Activated naive CD8-positive, alpha-beta T cell (primary cell): ENCODE measurements at regions not wholly inside any gene's neighbourhood (a gene's known extent, or its start where the extent isn't known, plus 50 kb on each side); places are given as distances from the start of the nearest gene placed in this dataset.
"Not testable (repeated sequence)": the region's sequence is repeated elsewhere in the genome, so short reads cannot be mapped to it uniquely, and the experiment has no call there.

Experiments
- H3K27ac Mint-ChIP-seq: one replicate; pipeline ENCODE4 v1.8.0; 2021; ENCODE audit warnings: mixed read lengths
- H3K27me3 Mint-ChIP-seq: one replicate; pipeline ENCODE4 v1.8.0; 2021; ENCODE audit warnings: mixed read lengths
- H3K36me3 Mint-ChIP-seq: one replicate; pipeline ENCODE4 v1.8.0; 2021; ENCODE audit warnings: mixed read lengths
- H3K4me1 Mint-ChIP-seq: one replicate; pipeline ENCODE4 v1.8.0; 2021; ENCODE audit warnings: low read depth, mixed read lengths
- H3K4me3 Mint-ChIP-seq: one replicate; pipeline ENCODE4 v1.8.0; 2021; ENCODE audit warnings: mild to moderate bottlenecking, mixed read lengths
- H3K9me3 Mint-ChIP-seq: one replicate; pipeline ENCODE4 v1.8.0; 2021; ENCODE audit warnings: low read depth, mixed read lengths

- no peaks in the 10 kb centered on the region for H3K36me3 Mint-ChIP-seq
- peaks cover 27% of the 10 kb centered on the region for H3K4me1 Mint-ChIP-seq
- H3K4me3 Mint-ChIP-seq = no peak overlapping the region
- H3K27ac Mint-ChIP-seq = no peak overlapping the region
- no peaks in the 10 kb centered on the region for H3K9me3 Mint-ChIP-seq
- H3K27me3 Mint-ChIP-seq = no peaks in the 10 kb centered on the region
Measured at GRCh38 chr5:40429258-40430100, 250.2 kb upstream of the PTGER4 start.

- H3K36me3 Mint-ChIP-seq = no peaks in the 10 kb centered on the region
- no peaks in the 10 kb centered on the region for H3K27me3 Mint-ChIP-seq
- peaks cover 24% of the 10 kb centered on the region for H3K4me1 Mint-ChIP-seq
- H3K27ac Mint-ChIP-seq = no peak overlapping the region
- no peak overlapping the region for H3K4me3 Mint-ChIP-seq
- H3K9me3 Mint-ChIP-seq = no peaks in the 10 kb centered on the region
Measured at GRCh38 chr5:40428815-40429214, 250.9 kb upstream of the PTGER4 start.

- Mint-ChIP-seq H3K27ac (no peak overlapping the region), H3K4me1 (peaks cover 20% of the 10 kb centered on the region), H3K4me3 (no peak overlapping the region), H3K36me3 (no peaks in the 10 kb centered on the region), H3K9me3 (no peaks in the 10 kb centered on the region), H3K27me3 (no peaks in the 10 kb centered on the region)
Measured at GRCh38 chr5:40428126-40428525, 251.6 kb upstream of the PTGER4 start.

GRCh38 chr5:40417046-40417810 lies 262.5 kb upstream of the PTGER4 start:
- H3K4me3 Mint-ChIP-seq, H3K27me3 Mint-ChIP-seq, H3K9me3 Mint-ChIP-seq, H3K4me1 Mint-ChIP-seq, H3K36me3 Mint-ChIP-seq, H3K27ac Mint-ChIP-seq: not testable (repeated sequence)

DNA sequence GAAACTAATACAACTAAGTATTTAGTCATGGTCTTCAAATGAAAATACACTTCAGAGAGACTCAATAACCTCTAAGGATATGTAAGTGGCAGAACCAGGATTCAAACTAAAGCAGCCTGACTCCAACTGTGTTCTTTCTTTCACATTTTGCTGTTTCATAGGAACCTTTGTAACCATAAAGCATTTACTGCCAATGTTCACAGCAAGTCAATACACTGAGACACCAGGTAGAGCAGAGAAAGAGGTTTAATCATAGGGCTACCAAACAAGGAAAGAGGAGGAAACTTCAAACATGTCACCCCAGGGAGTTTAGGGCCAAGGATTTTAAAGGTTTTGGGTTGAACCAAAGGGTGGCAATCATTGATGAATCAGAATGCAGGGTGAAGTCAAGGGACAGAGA lies 263.1 kb upstream of the PTGER4 start:
- Mint-ChIP-seq H3K36me3 (peaks cover 3% of the 10 kb centered on the region), H3K4me3 (no peak overlapping the region), H3K27ac (no peak overlapping the region), H3K27me3 (no peaks in the 10 kb centered on the region), H3K9me3 (peaks cover 6% of the 10 kb centered on the region), H3K4me1 (peaks cover 12% of the 10 kb centered on the region)

DNA sequence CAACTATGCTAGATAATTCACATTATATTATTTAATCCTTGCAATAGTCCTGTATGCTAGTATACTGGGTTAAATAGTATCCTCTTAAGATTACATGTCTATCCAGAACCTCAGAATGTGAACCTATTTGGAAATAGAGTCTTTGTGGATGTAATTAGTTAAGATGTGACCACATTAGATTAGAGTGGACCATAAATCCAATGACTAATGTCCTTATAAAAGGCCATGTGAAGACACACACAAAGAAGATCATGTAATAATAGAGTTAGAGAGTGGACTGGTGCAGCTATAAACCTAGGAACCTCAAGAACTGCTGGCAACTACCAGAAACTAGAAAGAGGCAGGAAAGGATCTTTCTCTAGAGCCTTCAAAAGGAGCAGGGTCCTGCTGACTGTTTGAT lies 263.6 kb upstream of the PTGER4 start:
- Mint-ChIP-seq H3K27ac (no peak overlapping the region), H3K36me3 (peaks cover 3% of the 10 kb centered on the region), H3K27me3 (no peaks in the 10 kb centered on the region), H3K4me3 (no peak overlapping the region), H3K9me3 (peaks cover 10% of the 10 kb centered on the region), H3K4me1 (peaks cover 16% of the 10 kb centered on the region)

GRCh38 chr5:40414922-40415321 lies 264.8 kb upstream of the PTGER4 start:
- Mint-ChIP-seq H3K36me3 (peaks cover 3% of the 10 kb centered on the region), H3K9me3 (peaks cover 10% of the 10 kb centered on the region), H3K27me3 (no peaks in the 10 kb centered on the region), H3K27ac (no peak overlapping the region), H3K4me3 (no peak overlapping the region), H3K4me1 (peaks cover 28% of the 10 kb centered on the region)

- H3K4me1 Mint-ChIP-seq = peaks cover 39% of the 10 kb centered on the region
- peaks cover 10% of the 10 kb centered on the region for H3K9me3 Mint-ChIP-seq
- peaks cover 3% of the 10 kb centered on the region for H3K36me3 Mint-ChIP-seq
- H3K4me3 Mint-ChIP-seq = no peak overlapping the region
- no peak overlapping the region for H3K27ac Mint-ChIP-seq
- no peaks in the 10 kb centered on the region for H3K27me3 Mint-ChIP-seq
Measured at GRCh38 chr5:40413743-40414142, 266.0 kb upstream of the PTGER4 start.

DNA sequence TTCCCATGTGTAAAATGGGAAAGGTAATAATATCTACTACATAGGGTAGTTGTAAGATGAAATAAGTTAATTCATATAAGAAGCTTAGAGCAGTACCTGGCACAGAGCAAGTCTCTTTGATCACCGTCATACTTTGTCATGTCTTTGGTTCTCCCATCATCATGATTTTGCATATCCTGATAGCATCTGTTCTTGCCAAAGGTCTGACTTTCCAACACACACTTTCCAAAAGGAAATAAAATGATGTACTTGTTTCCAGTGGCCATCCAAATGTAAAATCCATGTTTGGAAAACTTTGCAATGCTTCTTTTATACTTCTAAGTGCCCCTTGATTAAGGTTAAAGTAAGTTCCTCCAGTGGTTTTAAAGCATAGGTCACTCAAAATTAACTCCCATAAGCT lies 266.9 kb upstream of the PTGER4 start:
- H3K4me1 Mint-ChIP-seq = peaks cover 47% of the 10 kb centered on the region
- H3K9me3 Mint-ChIP-seq = peaks cover 10% of the 10 kb centered on the region
- no peaks in the 10 kb centered on the region for H3K27me3 Mint-ChIP-seq
- H3K36me3 Mint-ChIP-seq = no peaks in the 10 kb centered on the region
- no peak overlapping the region for H3K4me3 Mint-ChIP-seq
- peak overlapping the region; percentile 64 for H3K27ac Mint-ChIP-seq

DNA sequence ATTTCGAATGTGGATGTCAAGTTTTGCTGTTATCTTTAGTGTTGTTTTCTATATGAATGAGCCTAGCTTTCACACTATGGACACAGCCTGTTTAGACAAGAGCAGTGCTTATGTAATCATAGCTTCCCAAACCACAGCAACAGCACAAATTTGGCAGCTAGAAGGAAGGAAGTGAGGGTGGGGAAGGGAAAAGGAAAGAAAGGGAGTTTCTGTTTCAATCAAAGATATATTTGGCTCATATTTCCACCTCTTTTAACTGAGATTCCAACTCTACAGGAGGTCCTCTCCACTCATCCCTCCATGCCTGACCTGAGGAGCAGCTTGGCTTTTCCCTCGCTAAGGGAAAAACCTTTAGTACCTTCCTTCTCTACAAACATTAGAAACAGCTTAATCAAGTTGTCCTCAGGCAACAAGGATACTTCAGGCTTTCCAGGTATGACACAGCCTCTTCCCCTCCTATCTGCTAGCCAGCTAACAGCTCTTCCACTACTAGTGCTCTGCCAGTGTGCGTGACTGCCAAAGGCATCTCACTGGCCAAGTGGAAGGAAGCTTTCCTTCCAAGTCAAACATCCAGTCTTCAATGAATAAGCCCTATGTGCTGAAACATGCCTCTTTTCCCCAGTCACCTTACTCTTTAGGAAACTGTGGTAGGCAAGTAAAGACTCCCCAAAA lies 268.6 kb upstream of the PTGER4 start:
- Mint-ChIP-seq H3K36me3 (peaks cover 3% of the 10 kb centered on the region), H3K27me3 (no peaks in the 10 kb centered on the region), H3K4me3 (peak overlapping the region; percentile 76), H3K9me3 (peaks cover 7% of the 10 kb centered on the region), H3K4me1 (peaks cover 63% of the 10 kb centered on the region), H3K27ac (peak overlapping the region; percentile 94)

GRCh38 chr5:40410231-40410861 lies 269.4 kb upstream of the PTGER4 start:
- Mint-ChIP-seq H3K9me3 (peaks cover 7% of the 10 kb centered on the region), H3K36me3 (peaks cover 3% of the 10 kb centered on the region), H3K27ac (peak overlapping the region; percentile 94), H3K4me1 (peaks cover 71% of the 10 kb centered on the region), H3K27me3 (no peaks in the 10 kb centered on the region), H3K4me3 (peak overlapping the region; percentile 76)

DNA sequence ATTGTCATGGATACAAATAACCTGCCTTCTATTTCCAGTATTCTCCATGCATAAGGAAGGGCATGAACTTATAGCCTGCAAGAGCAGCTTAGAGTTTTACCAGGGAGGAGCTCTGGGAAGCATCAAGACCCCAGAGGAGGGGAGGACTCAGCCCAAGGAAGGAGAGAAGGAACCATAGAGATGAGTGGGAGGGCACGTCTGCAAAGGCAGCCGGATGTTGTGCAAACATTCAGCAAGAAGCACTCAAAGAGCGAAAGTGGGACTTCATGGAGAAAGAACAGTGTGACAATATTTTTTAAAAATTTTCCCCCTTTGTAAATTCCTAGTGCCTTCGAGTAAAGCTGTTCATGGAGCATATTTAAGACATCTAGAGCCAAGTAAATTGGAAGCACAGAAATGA lies 270.1 kb upstream of the PTGER4 start:
- Mint-ChIP-seq H3K9me3 (peaks cover 9% of the 10 kb centered on the region), H3K36me3 (peaks cover 6% of the 10 kb centered on the region), H3K4me1 (peaks cover 78% of the 10 kb centered on the region), H3K4me3 (peak overlapping the region; percentile 76), H3K27ac (peak overlapping the region; percentile 94), H3K27me3 (no peaks in the 10 kb centered on the region)

DNA sequence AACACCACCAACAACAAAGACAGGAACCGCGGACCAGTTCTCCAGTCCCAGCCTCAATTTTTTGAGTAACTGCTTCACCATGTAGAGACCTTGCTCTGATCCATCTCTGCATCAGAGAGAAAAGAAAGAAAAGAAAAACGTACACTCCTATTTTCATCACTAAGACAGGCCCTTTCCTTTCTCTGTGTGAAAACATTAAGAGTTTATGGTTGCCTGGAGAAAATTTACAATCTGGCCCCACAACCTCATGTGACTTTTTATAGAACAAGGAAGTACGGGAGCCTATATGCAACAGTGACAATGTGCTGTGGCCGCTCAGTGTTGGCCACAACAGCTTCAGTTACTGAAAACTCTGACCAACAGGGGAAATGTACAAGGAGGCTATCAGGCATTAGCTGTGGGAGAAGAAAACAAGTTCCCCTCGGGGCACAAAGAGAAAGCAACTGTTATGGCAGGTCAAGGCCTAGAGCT lies 272.9 kb upstream of the PTGER4 start:
- peaks cover 10% of the 10 kb centered on the region for H3K36me3 Mint-ChIP-seq
- H3K9me3 Mint-ChIP-seq = peaks cover 14% of the 10 kb centered on the region
- H3K4me3 Mint-ChIP-seq = peak overlapping the region; percentile 69
- peaks cover 92% of the 10 kb centered on the region for H3K4me1 Mint-ChIP-seq
- H3K27me3 Mint-ChIP-seq = no peaks in the 10 kb centered on the region
- H3K27ac Mint-ChIP-seq = peak overlapping the region; percentile 99

- H3K27me3 Mint-ChIP-seq = no peaks in the 10 kb centered on the region
- peaks cover 10% of the 10 kb centered on the region for H3K36me3 Mint-ChIP-seq
- H3K4me3 Mint-ChIP-seq = peak overlapping the region; percentile 69
- peak overlapping the region; percentile 99 for H3K27ac Mint-ChIP-seq
- peaks cover 8% of the 10 kb centered on the region for H3K9me3 Mint-ChIP-seq
- peaks cover 92% of the 10 kb centered on the region for H3K4me1 Mint-ChIP-seq
Measured at GRCh38 chr5:40405996-40406740, 273.5 kb upstream of the PTGER4 start.
